ENCODE measurements at regions not wholly inside any gene's neighbourhood (a gene's known extent, or its start where the extent isn't known, plus 50 kb on each side); places are given as distances from the start of the nearest gene placed in this dataset.
A peak's percentile ranks its signal among the peaks of the same experiment; 100 is the strongest.

- Mint-ChIP-seq H3K9me3 (no peaks in the 10 kb centered on the region), H3K4me3 (no peak overlapping the region), H3K4me1 (no peaks in the 10 kb centered on the region), H3K27ac (no peak overlapping the region), H3K36me3 (no peaks in the 10 kb centered on the region), H3K27me3 (ENCODE audit: low read depth in 2 of 2) (peaks cover 6 to 23% of the 10 kb centered on the region in 2 donors)
- H3K36me3 ChIP-seq (ENCODE audit: control insufficient read depth, insufficient read depth, low read length) = no peaks in the 10 kb centered on the region
- ATAC-seq = no peak
- intact Hi-C loops (cut with micrococcal nuclease) = no loop called here
- no peaks in the 10 kb centered on the region for H3K9me3 ChIP-seq (ENCODE audit: control insufficient read depth, insufficient read depth, low read length)
- no peak for TF ChIP-seq CTCF (IDR thresholded peaks at IDR 0.05)
- no peaks in the 10 kb centered on the region for H3K4me1 ChIP-seq (ENCODE audit: control insufficient read depth, insufficient read depth, low read length)
- no peak overlapping the region for H3K4me3 ChIP-seq (ENCODE audit: low read length)
- 7% methylated on average over 1 of the region's 2 CpGs for WGBS (ENCODE audit: insufficient coverage)
- peaks cover 2% of the 10 kb centered on the region for H3K27me3 ChIP-seq (ENCODE audit: control insufficient read depth, insufficient read depth, low read length)
- H3K27ac ChIP-seq (ENCODE audit: low read length) = no peak overlapping the region
- no peak for DNase-seq
These were observed 53.0 kb upstream of the ANKEF1 start for GRCh38 chr20:9981829-9982228.

- no peaks in the 10 kb centered on the region for H3K9me3 ChIP-seq (ENCODE audit: control insufficient read depth, insufficient read depth, low read length)
- no peaks in the 10 kb centered on the region for H3K27me3 ChIP-seq (ENCODE audit: control insufficient read depth, insufficient read depth, low read length)
- no peaks in the 10 kb centered on the region for H3K4me1 ChIP-seq (ENCODE audit: control insufficient read depth, insufficient read depth, low read length)
- Mint-ChIP-seq H3K27me3 (ENCODE audit: low read depth in 2 of 2) (peaks cover 10 to 14% of the 10 kb centered on the region in 2 donors), H3K27ac (peak overlapping the region in 1 of 2 donors; percentile 23), H3K36me3 (no peaks in the 10 kb centered on the region), H3K4me1 (no peaks in the 10 kb centered on the region), H3K9me3 (no peaks in the 10 kb centered on the region), H3K4me3 (no peak overlapping the region)
- no peak overlapping the region for H3K4me3 ChIP-seq (ENCODE audit: low read length)
- no peaks in the 10 kb centered on the region for H3K36me3 ChIP-seq (ENCODE audit: control insufficient read depth, insufficient read depth, low read length)
- no peak overlapping the region for H3K27ac ChIP-seq (ENCODE audit: low read length)
- intact Hi-C loops (cut with micrococcal nuclease) = loop anchor here (1.0 to 10.0 kb wide), 5 partner anchors 112 to 1566 kb away; no protein-coding TSS in a partner anchor
- peak in 1 of 2 donors; percentile 81 for DNase-seq
- ATAC-seq = peak; percentile 84 to 97 (median 93)
- TF ChIP-seq CTCF (IDR thresholded peaks at IDR 0.05) = peak; percentile 79
- WGBS (ENCODE audit: insufficient coverage) = 28% methylated on average over 6 of the region's 6 CpGs
These were observed 56.3 kb upstream of the ANKEF1 start for GRCh38 chr20:9978397-9979004.

GRCh38 chr20:9977629-9978028, 57.2 kb upstream of the ANKEF1 start:
- Histone ChIP-seq H3K4me3 (ENCODE audit: low read length) (no peak overlapping the region), H3K27ac (ENCODE audit: low read length) (no peak overlapping the region), H3K36me3 (ENCODE audit: control insufficient read depth, insufficient read depth, low read length) (no peaks in the 10 kb centered on the region), H3K27me3 (ENCODE audit: control insufficient read depth, insufficient read depth, low read length) (no peaks in the 10 kb centered on the region), H3K9me3 (ENCODE audit: control insufficient read depth, insufficient read depth, low read length) (no peaks in the 10 kb centered on the region), H3K4me1 (ENCODE audit: control insufficient read depth, insufficient read depth, low read length) (no peaks in the 10 kb centered on the region)
- ATAC-seq (no peak), DNase-seq (no peak)
- H3K4me3 Mint-ChIP-seq = no peak overlapping the region
- no peak for TF ChIP-seq CTCF (IDR thresholded peaks at IDR 0.05)
- no peaks in the 10 kb centered on the region for H3K9me3 Mint-ChIP-seq
- 33% methylated on average over 1 of the region's 1 CpG for WGBS (ENCODE audit: insufficient coverage)
- H3K27ac Mint-ChIP-seq = no peak overlapping the region
- H3K4me1 Mint-ChIP-seq = no peaks in the 10 kb centered on the region
- intact Hi-C loops (cut with micrococcal nuclease) = loop anchor here (1.0 to 10.0 kb wide), 5 partner anchors 113 to 1567 kb away; no protein-coding TSS in a partner anchor
- no peaks in the 10 kb centered on the region for H3K36me3 Mint-ChIP-seq
- H3K27me3 Mint-ChIP-seq (ENCODE audit: low read depth in 2 of 2) = peaks cover 11 to 14% of the 10 kb centered on the region in 2 donors

- Histone ChIP-seq H3K4me3 (ENCODE audit: low read length) (no peak overlapping the region), H3K36me3 (ENCODE audit: control insufficient read depth, insufficient read depth, low read length) (no peaks in the 10 kb centered on the region), H3K4me1 (ENCODE audit: control insufficient read depth, insufficient read depth, low read length) (no peaks in the 10 kb centered on the region), H3K27ac (ENCODE audit: low read length) (no peak overlapping the region), H3K9me3 (ENCODE audit: control insufficient read depth, insufficient read depth, low read length) (no peaks in the 10 kb centered on the region), H3K27me3 (ENCODE audit: control insufficient read depth, insufficient read depth, low read length) (no peaks in the 10 kb centered on the region)
- Mint-ChIP-seq H3K9me3 (no peaks in the 10 kb centered on the region), H3K36me3 (no peaks in the 10 kb centered on the region), H3K4me3 (no peak overlapping the region), H3K27me3 (ENCODE audit: low read depth in 2 of 2) (peaks cover 15 to 29% of the 10 kb centered on the region in 2 donors), H3K4me1 (no peaks in the 10 kb centered on the region), H3K27ac (no peak overlapping the region)
- no peak for TF ChIP-seq CTCF (IDR thresholded peaks at IDR 0.05)
- ATAC-seq (no peak), DNase-seq (no peak)
- intact Hi-C loops (cut with micrococcal nuclease) = loop anchor here (10.0 kb wide), 1 partner anchor 1570 kb away; no protein-coding TSS in a partner anchor
- WGBS (ENCODE audit: insufficient coverage) = 82% methylated on average over 2 of the region's 2 CpGs
These were observed 60.5 kb upstream of the ANKEF1 start for GRCh38 chr20:9974324-9974723.

Data from natural killer cell (primary cell).